Activated CD4-positive, alpha-beta T cell treated with anti-CD3 and anti-CD28 coated beads for 36 hours (primary cell): ENCODE measurements at regions not wholly inside any gene's neighbourhood (a gene's known extent, or its start where the extent isn't known, plus 50 kb on each side); places are given as distances from the start of the nearest gene placed in this dataset.

Experiments
- ATAC-seq: fragments of 200-7000 bp; cut with Tn5 transposase; one replicate; pipeline ENCODE4 v1.10.0; 2021; ENCODE audit warnings: mild to moderate bottlenecking, moderate library complexity
- CTCF ChIA-PET: fragments of 350-600 bp; sonication (Branson Sonifier 250); formaldehyde crosslinking; loops from one replicate; lab custom pipeline; 2021; ENCODE audit warnings: antibody characterized with exemption; lab: Charles Lee
- POLR2A ChIA-PET: fragments of 350-600 bp; sonication (Branson Sonifier 250); formaldehyde crosslinking; loops from one replicate; lab custom pipeline; 2021; ENCODE audit warnings: antibody characterized with exemption, inconsistent platforms; lab: Charles Lee
- DNase-seq: peaks from one replicate; pipeline ENCODE4 v3.0.0-alpha.2; 2020
- H3K27ac Mint-ChIP-seq: one replicate; pipeline ENCODE4 v1.8.0; 2021; ENCODE audit warnings: mixed read lengths
- H3K27me3 Mint-ChIP-seq: one replicate; pipeline ENCODE4 v1.8.0; 2021; ENCODE audit warnings: mixed read lengths
- H3K36me3 Mint-ChIP-seq: one replicate; pipeline ENCODE4 v1.8.0; 2021; ENCODE audit warnings: low read depth, mixed read lengths
- H3K4me1 Mint-ChIP-seq: one replicate; pipeline ENCODE4 v1.8.0; 2021; ENCODE audit warnings: mixed read lengths
- H3K4me3 Mint-ChIP-seq: one replicate; pipeline ENCODE4 v1.8.0; 2021; ENCODE audit warnings: mild to moderate bottlenecking, moderate library complexity, mixed read lengths
- H3K9me3 Mint-ChIP-seq: one replicate; pipeline ENCODE4 v1.8.0; 2021; ENCODE audit warnings: low read depth, mixed read lengths
- intact Hi-C, 2 experiments: fragments of 100-400 bp; cut with DNase I in 1 of 2; cut with micrococcal nuclease in 1 of 2; formaldehyde crosslinking; loops; one replicate each; pipeline versions ENCODE4 v1.14.2 to v1.15.1; 2022 to 2024; cut with DNase I, micrococcal nuclease

DNA sequence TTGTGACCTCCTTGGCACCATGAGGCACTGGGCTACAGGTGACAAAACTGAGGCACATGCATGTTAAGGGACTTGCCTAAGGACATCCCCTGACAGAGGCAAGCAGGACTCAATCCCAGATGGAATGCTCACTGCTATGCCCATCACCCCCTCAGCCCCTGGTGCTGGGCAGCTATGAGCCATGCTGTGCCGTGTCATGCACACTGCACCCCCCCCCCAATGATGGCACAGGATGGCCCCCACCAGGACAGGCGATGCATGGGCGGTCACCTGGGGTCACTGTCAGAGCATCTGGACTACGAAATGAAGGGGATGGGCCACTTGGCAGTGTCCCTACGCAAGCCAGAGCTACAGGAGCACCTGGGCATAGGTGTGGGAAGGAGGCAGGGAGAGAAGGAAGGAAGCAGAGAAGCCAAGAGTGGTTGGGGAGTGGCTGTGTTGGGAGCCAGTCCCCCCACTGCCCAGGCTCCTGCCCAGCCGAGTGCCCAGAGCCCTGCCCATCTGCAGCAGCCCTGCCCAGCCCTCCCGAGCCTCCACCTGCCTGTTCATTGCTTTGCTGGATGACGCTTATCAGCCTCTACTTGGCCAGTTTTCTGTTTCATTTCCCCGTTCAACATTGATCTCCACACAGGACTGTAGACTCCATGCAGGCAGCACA is 84.9 kb upstream of the DIO3 start:
- no peak overlapping the region for H3K4me3 Mint-ChIP-seq
- CTCF ChIA-PET: no interaction called here
- no peaks in the 10 kb centered on the region for H3K9me3 Mint-ChIP-seq
- POLR2A ChIA-PET: no interaction called here
- H3K4me1 Mint-ChIP-seq: no peaks in the 10 kb centered on the region
- ATAC-seq (no peak), DNase-seq (no peak)
- peaks cover 14% of the 10 kb centered on the region for H3K27me3 Mint-ChIP-seq
- no peak overlapping the region for H3K27ac Mint-ChIP-seq
- intact Hi-C loops: no loop called here
- no peaks in the 10 kb centered on the region for H3K36me3 Mint-ChIP-seq

DNA sequence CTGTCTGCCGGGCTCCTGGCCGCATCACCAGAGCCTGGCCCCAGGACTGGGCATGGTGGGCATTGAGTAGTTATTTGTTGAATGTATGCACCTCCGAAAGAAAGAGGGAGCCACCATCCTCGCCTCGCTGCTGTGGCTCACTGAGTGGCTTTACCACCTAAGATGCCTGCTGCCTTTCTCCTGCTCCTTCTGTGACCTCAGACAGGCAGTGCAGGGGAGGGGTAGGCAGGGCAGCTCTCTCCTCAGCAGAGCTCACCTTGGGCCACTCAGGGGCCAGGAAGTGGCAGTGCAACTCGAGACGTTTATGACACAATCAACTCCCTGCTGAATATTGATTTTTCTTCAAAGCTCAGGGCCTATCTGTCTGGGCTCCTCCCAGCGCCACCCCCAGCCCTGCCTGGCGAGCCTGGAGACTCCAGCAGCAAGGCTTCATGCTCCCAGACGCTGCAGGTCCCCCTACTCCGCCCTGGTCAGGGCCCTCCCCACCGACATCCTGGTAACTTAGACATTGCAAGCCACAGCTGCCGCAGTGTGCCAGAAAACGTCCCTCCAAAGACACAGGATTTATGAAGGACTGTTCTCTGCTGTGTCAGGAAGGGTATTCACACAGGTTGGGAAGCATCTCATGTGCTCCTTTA is 84.3 kb upstream of the DIO3 start:
- ATAC-seq (no peak), DNase-seq (no peak)
- no peak overlapping the region for H3K4me3 Mint-ChIP-seq
- H3K36me3 Mint-ChIP-seq: no peaks in the 10 kb centered on the region
- intact Hi-C loops: no loop called here
- no peaks in the 10 kb centered on the region for H3K4me1 Mint-ChIP-seq
- ChIA-PET CTCF (no interaction called here), POLR2A (no interaction called here)
- H3K9me3 Mint-ChIP-seq: no peaks in the 10 kb centered on the region
- H3K27ac Mint-ChIP-seq: no peak overlapping the region
- peaks cover 13% of the 10 kb centered on the region for H3K27me3 Mint-ChIP-seq

DNA sequence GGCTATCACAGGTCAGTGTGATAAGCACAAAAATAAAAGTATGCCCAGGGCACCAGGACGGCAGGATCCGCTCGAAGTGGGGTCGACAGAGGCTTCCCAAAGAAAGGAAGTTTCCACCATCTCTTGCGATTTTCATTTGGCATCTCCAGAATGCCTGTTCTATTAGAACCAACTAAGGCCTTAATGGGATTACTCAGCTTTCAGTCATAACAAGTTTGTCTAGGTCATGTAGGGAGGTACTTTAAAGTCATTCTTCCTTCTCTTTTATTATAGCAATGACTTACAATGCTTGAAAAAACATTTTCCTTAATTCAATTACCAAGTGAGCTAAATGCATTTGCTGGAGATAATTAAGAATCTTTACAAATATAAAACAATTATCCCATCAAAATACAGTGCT is 83.6 kb upstream of the DIO3 start:
- no peaks in the 10 kb centered on the region for H3K9me3 Mint-ChIP-seq
- no peak overlapping the region for H3K4me3 Mint-ChIP-seq
- intact Hi-C loops: no loop called here
- H3K4me1 Mint-ChIP-seq: no peaks in the 10 kb centered on the region
- ChIA-PET CTCF (no interaction called here), POLR2A (interaction anchor here (0.6 kb wide), 1 partner anchor 858 kb away, joined by 3 read pairs; no protein-coding TSS in a partner anchor)
- H3K36me3 Mint-ChIP-seq: no peaks in the 10 kb centered on the region
- no peak for ATAC-seq
- no peak for DNase-seq
- no peak overlapping the region for H3K27ac Mint-ChIP-seq
- H3K27me3 Mint-ChIP-seq: peaks cover 15% of the 10 kb centered on the region

DNA sequence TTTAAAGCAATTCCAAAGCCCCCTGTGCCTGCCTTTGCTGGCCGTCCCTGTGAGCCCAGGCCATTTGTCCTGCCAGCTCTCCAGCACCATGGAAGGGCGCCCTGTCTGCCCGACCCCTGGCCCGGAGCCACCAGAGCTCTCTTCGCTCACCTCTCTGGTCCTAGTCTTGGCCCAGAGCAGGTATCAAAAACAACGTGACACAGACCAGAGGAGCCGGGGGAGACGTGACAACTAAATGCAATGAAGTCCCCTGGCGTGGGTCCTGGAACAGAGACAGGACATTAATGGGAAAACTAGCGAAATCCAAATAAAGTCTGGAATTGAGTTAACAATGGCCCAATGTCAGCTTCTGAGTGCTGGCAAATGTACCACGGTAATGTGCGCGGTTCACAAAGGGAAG is 83.2 kb upstream of the DIO3 start:
- Mint-ChIP-seq H3K36me3 (no peaks in the 10 kb centered on the region), H3K27ac (no peak overlapping the region), H3K4me1 (no peaks in the 10 kb centered on the region), H3K4me3 (no peak overlapping the region), H3K9me3 (no peaks in the 10 kb centered on the region), H3K27me3 (peaks cover 15% of the 10 kb centered on the region)
- ChIA-PET CTCF (no interaction called here), POLR2A (interaction anchor here (0.6 kb wide), 1 partner anchor 858 kb away, joined by 3 read pairs; no protein-coding TSS in a partner anchor)
- intact Hi-C loops: no loop called here
- no peak for DNase-seq
- ATAC-seq: no peak

DNA sequence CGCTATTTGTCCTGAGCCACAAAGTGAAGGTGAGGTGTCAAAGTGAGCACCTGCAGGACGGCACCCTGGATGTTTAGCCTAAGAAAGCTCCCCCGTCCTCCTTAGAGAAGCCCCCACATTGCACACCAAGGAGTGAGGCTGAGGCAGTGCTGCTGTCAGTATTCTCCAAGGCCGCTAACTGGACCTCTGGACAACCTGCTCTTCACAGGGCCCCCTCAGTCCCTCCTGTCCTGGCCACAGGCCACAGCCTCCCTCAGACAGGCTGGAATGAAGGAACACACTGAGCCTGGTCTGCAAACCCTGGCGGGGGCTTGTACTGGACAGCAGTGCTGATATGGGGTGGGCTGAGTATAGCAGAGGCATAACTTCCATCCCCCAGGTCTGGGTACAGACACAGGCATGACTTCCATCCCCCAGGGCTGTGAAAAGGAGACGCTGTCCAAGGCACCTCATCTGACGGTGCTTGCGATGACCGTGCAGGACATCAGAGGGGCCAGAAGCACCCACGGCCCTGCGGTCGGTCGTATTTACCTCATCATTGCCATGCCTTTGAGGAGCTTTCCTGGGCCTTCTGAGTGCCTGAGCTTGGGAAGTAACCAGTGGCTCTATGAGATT is 82.4 kb upstream of the DIO3 start:
- ChIA-PET POLR2A (no interaction called here), CTCF (no interaction called here)
- no peak overlapping the region for H3K4me3 Mint-ChIP-seq
- intact Hi-C loops: no loop called here
- DNase-seq (no peak), ATAC-seq (no peak)
- peaks cover 7% of the 10 kb centered on the region for H3K9me3 Mint-ChIP-seq
- H3K4me1 Mint-ChIP-seq: no peaks in the 10 kb centered on the region
- H3K36me3 Mint-ChIP-seq: no peaks in the 10 kb centered on the region
- H3K27ac Mint-ChIP-seq: no peak overlapping the region
- peaks cover 22% of the 10 kb centered on the region for H3K27me3 Mint-ChIP-seq

DNA sequence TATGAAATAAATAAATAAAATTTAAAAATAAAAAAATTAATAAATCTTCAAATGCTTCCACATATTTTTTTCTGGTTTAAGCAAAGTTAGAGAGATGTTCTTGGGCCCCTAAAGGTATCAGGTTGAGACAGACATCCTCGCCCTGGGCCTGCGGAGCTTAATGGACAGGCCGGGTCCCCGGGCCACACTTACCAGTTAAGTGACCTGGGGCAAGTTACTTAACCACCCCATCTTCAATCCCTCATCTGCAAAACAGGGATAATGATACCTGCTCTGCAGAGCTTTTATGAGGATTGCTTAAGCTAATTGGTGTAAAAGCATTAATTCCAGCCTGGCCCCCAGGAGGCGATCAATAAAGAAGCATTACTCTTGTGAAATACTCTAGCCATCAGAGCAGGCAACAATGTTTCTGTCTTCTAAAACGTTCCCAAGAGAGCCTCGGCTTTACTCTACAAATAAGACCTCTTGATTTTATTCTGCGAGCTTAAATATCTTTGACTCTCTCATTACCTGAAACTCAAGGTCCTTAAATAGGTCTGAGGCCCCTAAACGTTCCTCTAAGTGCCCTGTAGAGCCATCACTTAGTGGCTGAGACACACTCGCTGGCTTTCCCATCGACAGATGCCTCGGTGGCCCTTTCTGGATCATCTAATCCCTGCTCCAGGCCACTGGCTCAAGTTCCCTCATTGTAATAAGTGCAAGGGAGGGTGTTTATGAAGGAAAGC is 81.1 kb upstream of the DIO3 start:
- ChIA-PET CTCF (no interaction called here), POLR2A (no interaction called here)
- DNase-seq (no peak), ATAC-seq (no peak)
- Mint-ChIP-seq H3K4me3 (no peak overlapping the region), H3K9me3 (peaks cover 11% of the 10 kb centered on the region), H3K36me3 (no peaks in the 10 kb centered on the region), H3K27ac (no peak overlapping the region), H3K27me3 (peaks cover 26% of the 10 kb centered on the region), H3K4me1 (no peaks in the 10 kb centered on the region)
- intact Hi-C loops: no loop called here

DNA sequence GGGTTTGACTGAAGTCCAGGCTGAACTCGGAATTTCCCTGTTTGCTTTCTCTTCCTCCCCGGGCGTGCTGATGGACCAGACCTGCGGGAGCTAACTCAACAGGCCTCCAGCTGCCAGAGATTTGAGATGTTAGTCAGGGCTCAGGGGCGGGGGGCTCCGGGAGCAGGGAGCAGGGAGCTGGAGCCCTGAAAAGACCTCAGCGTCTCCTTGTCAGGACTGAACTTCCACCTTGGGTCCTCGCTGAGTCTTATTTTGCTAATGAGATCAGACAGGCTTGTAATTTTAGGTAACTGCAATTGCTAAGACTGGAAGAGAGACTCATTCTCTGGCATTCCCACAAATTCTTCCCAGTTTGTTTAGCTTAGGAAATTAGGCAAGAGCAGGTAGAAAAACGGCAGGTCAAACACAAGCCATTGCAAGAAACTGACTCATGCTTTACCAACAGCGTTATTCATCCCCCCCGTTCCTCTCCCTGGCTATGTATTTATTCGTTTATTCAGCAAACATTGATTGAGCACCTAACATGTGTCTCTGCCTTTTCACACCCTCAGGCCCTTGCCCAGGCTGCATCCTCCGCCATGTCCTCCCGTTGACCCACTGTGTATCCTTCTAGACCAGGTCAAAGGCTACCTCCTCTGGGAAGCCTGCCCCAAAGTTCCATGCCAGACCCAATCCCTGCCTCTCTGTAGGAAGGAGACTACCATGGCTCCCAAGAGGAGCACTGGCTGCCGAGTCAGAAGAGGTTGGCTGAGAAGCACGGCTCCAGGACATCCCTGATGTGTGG is 80.4 kb upstream of the DIO3 start:
- H3K4me1 Mint-ChIP-seq: no peaks in the 10 kb centered on the region
- DNase-seq (no peak), ATAC-seq (no peak)
- H3K9me3 Mint-ChIP-seq: peaks cover 14% of the 10 kb centered on the region
- intact Hi-C loops: no loop called here
- H3K27me3 Mint-ChIP-seq: peaks cover 24% of the 10 kb centered on the region
- H3K4me3 Mint-ChIP-seq: no peak overlapping the region
- no peaks in the 10 kb centered on the region for H3K36me3 Mint-ChIP-seq
- CTCF ChIA-PET: no interaction called here
- H3K27ac Mint-ChIP-seq: no peak overlapping the region
- POLR2A ChIA-PET: no interaction called here

DNA sequence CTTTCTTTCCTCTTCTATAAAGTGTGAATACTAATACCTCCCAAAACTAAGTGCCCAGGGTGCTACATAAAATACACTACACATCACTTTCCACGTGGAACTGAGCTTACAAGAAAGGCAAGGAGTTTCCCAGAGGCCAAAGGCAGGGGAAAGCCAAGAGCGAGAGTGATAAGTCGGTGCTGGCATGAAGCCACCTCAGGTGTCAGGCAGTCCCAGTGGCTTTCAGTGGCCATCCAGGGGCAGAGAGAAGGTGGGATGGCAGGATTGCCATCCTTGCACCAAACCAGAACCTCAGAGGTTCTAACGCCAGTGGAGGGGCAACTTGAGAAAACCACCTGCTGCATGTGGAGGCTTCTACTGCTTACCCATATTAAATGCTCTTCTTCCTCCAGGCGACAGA is 79.7 kb upstream of the DIO3 start:
- POLR2A ChIA-PET: no interaction called here
- Mint-ChIP-seq H3K4me1 (no peaks in the 10 kb centered on the region), H3K27ac (no peak overlapping the region), H3K4me3 (no peak overlapping the region), H3K9me3 (peaks cover 14% of the 10 kb centered on the region), H3K36me3 (no peaks in the 10 kb centered on the region), H3K27me3 (peaks cover 21% of the 10 kb centered on the region)
- intact Hi-C loops: no loop called here
- no peak for ATAC-seq
- DNase-seq: no peak
- CTCF ChIA-PET: no interaction called here

DNA sequence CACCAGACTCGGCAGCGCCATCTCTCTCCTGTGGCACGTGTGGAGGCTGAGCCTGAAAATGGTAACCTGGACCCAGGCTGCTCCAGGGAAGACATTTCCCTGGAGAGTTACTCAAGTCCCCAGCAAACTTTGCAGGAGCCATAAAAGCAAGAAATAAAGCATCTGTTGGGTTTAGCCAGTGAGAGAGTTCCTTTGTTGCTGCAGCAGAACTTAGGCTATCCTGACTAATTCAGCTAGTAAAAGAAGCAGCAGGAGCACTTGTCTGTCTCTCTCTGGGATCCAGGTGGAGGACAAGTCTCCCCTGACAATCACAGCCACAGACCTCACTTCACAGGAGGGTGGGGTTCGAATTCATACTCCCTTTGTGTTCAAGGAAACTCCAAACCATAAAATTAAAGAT is 79.2 kb upstream of the DIO3 start:
- Mint-ChIP-seq H3K27ac (no peak overlapping the region), H3K27me3 (peaks cover 21% of the 10 kb centered on the region), H3K36me3 (no peaks in the 10 kb centered on the region), H3K4me1 (no peaks in the 10 kb centered on the region), H3K4me3 (no peak overlapping the region), H3K9me3 (peaks cover 17% of the 10 kb centered on the region)
- DNase-seq (no peak), ATAC-seq (no peak)
- ChIA-PET CTCF (no interaction called here), POLR2A (no interaction called here)
- intact Hi-C loops: no loop called here

DNA sequence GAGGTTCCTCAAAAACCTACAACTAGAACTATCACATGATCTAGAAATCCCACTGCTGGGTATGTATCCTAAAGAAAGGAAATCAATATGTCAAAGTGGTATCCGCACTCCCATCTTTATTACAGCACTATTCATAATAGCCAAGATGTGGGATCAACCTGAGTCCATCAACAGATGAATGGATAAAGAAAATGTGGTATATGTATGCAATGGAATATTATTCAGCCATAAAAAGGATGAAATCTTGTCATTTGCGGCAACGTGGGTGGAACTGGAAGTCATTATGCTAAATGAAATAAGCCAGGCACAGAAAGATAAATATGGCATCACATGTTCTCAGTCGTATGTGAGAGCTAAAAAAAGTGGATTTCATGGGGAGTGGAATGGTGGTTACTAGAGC is 77.5 kb upstream of the DIO3 start:
- POLR2A ChIA-PET: no interaction called here
- Mint-ChIP-seq H3K4me1 (no peaks in the 10 kb centered on the region), H3K9me3 (peaks cover 18% of the 10 kb centered on the region), H3K36me3 (no peaks in the 10 kb centered on the region), H3K27ac (no peak overlapping the region), H3K4me3 (no peak overlapping the region), H3K27me3 (peaks cover 19% of the 10 kb centered on the region)
- DNase-seq (no peak), ATAC-seq (no peak)
- intact Hi-C loops: no loop called here
- CTCF ChIA-PET: no interaction called here

DNA sequence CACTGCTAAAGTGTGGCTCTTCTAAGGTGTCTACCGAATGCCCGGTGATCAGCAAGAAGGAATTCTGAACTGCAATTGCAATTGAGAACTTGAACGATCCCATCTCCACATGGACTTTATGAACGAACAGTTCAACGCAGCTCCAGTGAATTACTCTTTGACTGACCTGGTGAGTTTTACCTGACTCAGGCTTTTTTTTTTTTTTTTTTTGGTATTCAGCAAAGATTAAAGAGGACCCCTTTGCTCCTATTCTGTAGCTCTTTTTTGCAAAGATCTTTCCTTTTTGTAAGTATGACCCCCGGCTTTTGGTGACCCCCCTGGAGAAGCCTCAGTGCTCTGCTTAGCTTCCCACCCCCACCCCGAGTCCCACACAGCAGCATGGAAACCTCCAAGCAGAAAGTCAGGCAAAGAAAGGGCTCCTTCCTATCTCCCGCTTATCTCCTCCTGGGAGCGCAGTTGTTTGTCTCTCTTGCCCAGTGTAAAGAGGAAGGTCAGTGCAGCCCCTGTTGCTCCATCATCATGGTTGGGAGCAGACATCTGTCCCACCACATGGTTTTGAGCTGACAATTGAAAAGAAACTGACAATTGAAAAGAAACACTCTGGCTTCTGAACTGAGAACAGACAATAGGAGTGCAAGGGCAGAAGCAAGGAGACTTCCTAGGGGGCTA is 72.1 kb upstream of the DIO3 start:
- ATAC-seq (no peak), DNase-seq (no peak)
- POLR2A ChIA-PET: no interaction called here
- Mint-ChIP-seq H3K27ac (no peak overlapping the region), H3K4me1 (no peaks in the 10 kb centered on the region), H3K9me3 (peaks cover 8% of the 10 kb centered on the region), H3K27me3 (peaks cover 24% of the 10 kb centered on the region), H3K36me3 (peaks cover 1% of the 10 kb centered on the region), H3K4me3 (no peak overlapping the region)
- CTCF ChIA-PET: interaction anchor here (0.6 kb wide), 1 partner anchor 158 kb away, joined by 3 read pairs; no protein-coding TSS in a partner anchor
- intact Hi-C loops: no loop called here
